A673 (cell line): ENCODE measurements at regions not wholly inside any gene's neighbourhood (a gene's known extent, or its start where the extent isn't known, plus 50 kb on each side); places are given as distances from the start of the nearest gene placed in this dataset.

ENCODE experiments used
- CTCF ChIP-seq: fragments of 300-800, 200-600 bp; sonication (generic); conservative IDR thresholded peaks from 2 replicates; pipeline ENCODE4 v1.5.1; 2017; ENCODE audit warnings: low read depth, mild to moderate bottlenecking, antibody characterized with exemption, low read length, moderate library complexity, mixed read lengths
- EZH2 ChIP-seq: fragments of 200-600 bp; sonication (generic); IDR thresholded peaks from 2 replicates; pipeline ENCODE4 v1.6.1; 2017; ENCODE audit warnings: borderline replicate concordance, low read depth, mild to moderate bottlenecking, mixed read lengths, antibody characterized with exemption, low read length; ENCODE audit not compliant: poor library complexity, severe bottlenecking

DNA sequence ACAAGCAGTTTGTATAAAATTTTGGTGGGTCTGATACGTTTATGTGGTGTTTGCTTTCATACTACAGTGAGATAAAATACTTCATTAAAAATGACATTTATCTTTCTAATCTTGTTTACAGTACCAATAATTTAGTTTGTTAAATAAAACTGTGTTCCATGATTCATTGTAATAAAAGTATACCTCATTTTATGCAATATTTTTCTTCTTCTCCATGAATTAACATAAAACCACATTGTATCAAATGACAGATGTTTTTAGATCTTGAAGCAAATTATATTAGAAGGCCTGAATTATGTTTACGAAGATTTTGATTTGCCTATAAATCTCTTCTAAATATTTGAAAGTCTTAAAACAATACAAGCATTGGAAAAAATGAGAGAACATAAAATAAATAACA lies 1443.0 kb upstream of the CDH6 start:
- TF ChIP-seq CTCF = no peak
- TF ChIP-seq EZH2 = no peak
